ENCODE measurements at regions not wholly inside any gene's neighbourhood (a gene's known extent, or its start where the extent isn't known, plus 50 kb on each side); places are given as distances from the start of the nearest gene placed in this dataset.
"Not testable (repeated sequence)": the region's sequence is repeated elsewhere in the genome, so short reads cannot be mapped to it uniquely, and the experiment has no call there.

- H3K9me3 ChIP-seq, result no peaks in the 10 kb centered on the region
- no peaks in the 10 kb centered on the region for H3K36me3 ChIP-seq
- H3K27me3 ChIP-seq, result no peaks in the 10 kb centered on the region
- no peaks in the 10 kb centered on the region for H3K4me1 ChIP-seq (ENCODE audit: insufficient read depth)
- TF ChIP-seq CTCF (IDR thresholded peaks at IDR 0.05), result no peak
- TF ChIP-seq POLR2A (IDR thresholded peaks at IDR 0.05), result no peak
- no peak for TF ChIP-seq EP300 (IDR thresholded peaks at IDR 0.05)
- H3K4me3 ChIP-seq, result no peak overlapping the region
- 85 to 91% (median 90%) methylated on average over 4 of the region's 4 CpGs for WGBS, 3 donors
- intact Hi-C loops (cut with DNase I), result no loop called here
- H3K27ac ChIP-seq, result no peak overlapping the region
- DNase-seq, result no peak
Observed at GRCh38 chr12:17132336-17132735, 526.4 kb upstream of the LMO3 start.

GRCh38 chr12:17116538-17116937 is 510.6 kb upstream of the LMO3 start:
- H3K4me1 ChIP-seq (ENCODE audit: insufficient read depth); H3K27me3 ChIP-seq; H3K4me3 ChIP-seq; DNase-seq; H3K9me3 ChIP-seq; H3K27ac ChIP-seq; H3K36me3 ChIP-seq; intact Hi-C loops (cut with DNase I): not testable (repeated sequence)
- 72 to 88% (median 82%) methylated on average over 3 of the region's 3 CpGs for WGBS, 3 donors

- no peak overlapping the region for H3K27ac ChIP-seq
- no peaks in the 10 kb centered on the region for H3K4me1 ChIP-seq (ENCODE audit: insufficient read depth)
- intact Hi-C loops (cut with DNase I), result no loop called here
Observed at GRCh38 chr12:17110316-17110715, 504.4 kb upstream of the LMO3 start.

GRCh38 chr12:17108877-17109541 is 503.0 kb upstream of the LMO3 start:
- H3K36me3 ChIP-seq, result no peaks in the 10 kb centered on the region
- WGBS, 3 donors, result 49 to 77% (median 60%) methylated on average over 3 of the region's 3 CpGs
- H3K4me1 ChIP-seq (ENCODE audit: insufficient read depth), result no peaks in the 10 kb centered on the region
- TF ChIP-seq EP300 (IDR thresholded peaks at IDR 0.05) (no peak), CTCF (IDR thresholded peaks at IDR 0.05) (no peak), POLR2A (IDR thresholded peaks at IDR 0.05) (no peak)
- no peak overlapping the region for H3K27ac ChIP-seq
- no peak for DNase-seq
- no peaks in the 10 kb centered on the region for H3K27me3 ChIP-seq
- intact Hi-C loops (cut with DNase I), result no loop called here
- H3K4me3 ChIP-seq, result no peak overlapping the region
- H3K9me3 ChIP-seq, result no peaks in the 10 kb centered on the region

More at GRCh38 chr12:17110316-17110715, 504.4 kb upstream of the LMO3 start:
- H3K27me3 ChIP-seq, result no peaks in the 10 kb centered on the region
- H3K9me3 ChIP-seq, result no peaks in the 10 kb centered on the region
- DNase-seq, result no peak
- no peaks in the 10 kb centered on the region for H3K36me3 ChIP-seq
- no peak overlapping the region for H3K4me3 ChIP-seq
- TF ChIP-seq CTCF (IDR thresholded peaks at IDR 0.05) (no peak), POLR2A (IDR thresholded peaks at IDR 0.05) (no peak), EP300 (IDR thresholded peaks at IDR 0.05) (no peak)

- no peaks in the 10 kb centered on the region for H3K27me3 ChIP-seq
- no peak overlapping the region for H3K4me3 ChIP-seq
- no peaks in the 10 kb centered on the region for H3K9me3 ChIP-seq
- WGBS, 3 donors, result 61 to 76% (median 63%) methylated on average over 2 of the region's 2 CpGs
- no peak for DNase-seq
- no peak overlapping the region for H3K27ac ChIP-seq
- intact Hi-C loops (cut with DNase I), result no loop called here
- H3K4me1 ChIP-seq (ENCODE audit: insufficient read depth), result no peaks in the 10 kb centered on the region
- TF ChIP-seq CTCF (IDR thresholded peaks at IDR 0.05) (no peak), POLR2A (IDR thresholded peaks at IDR 0.05) (no peak), EP300 (IDR thresholded peaks at IDR 0.05) (no peak)
- no peaks in the 10 kb centered on the region for H3K36me3 ChIP-seq
Observed at GRCh38 chr12:17104801-17105200, 498.8 kb upstream of the LMO3 start.
